GM23248 (cell line): ENCODE measurements at regions not wholly inside any gene's neighbourhood (a gene's known extent, or its start where the extent isn't known, plus 50 kb on each side); places are given as distances from the start of the nearest gene placed in this dataset.

ENCODE experiments used
- EZH2 ChIP-seq: fragments of 200-600 bp; sonication (generic); IDR thresholded peaks from 2 replicates; pipeline ENCODE4 v1.6.1; 2018; ENCODE audit warnings: antibody characterized with exemption, mild to moderate bottlenecking; ENCODE audit not compliant: insufficient read depth, poor library complexity, severe bottlenecking
- EZH2phosphoT487 ChIP-seq: fragments of 200-600 bp; sonication (generic); IDR thresholded peaks from 2 replicates; pipeline ENCODE4 v1.6.1; 2018; ENCODE audit warnings: antibody characterized with exemption, moderate library complexity, mild to moderate bottlenecking, low read depth; ENCODE audit not compliant: insufficient read depth

GRCh38 chr7:86202833-86203232, 440.9 kb upstream of the GRM3 start:
- TF ChIP-seq EZH2 (no peak), EZH2phosphoT487 (no peak)
